ENCODE measurements at regions not wholly inside any gene's neighbourhood (a gene's known extent, or its start where the extent isn't known, plus 50 kb on each side); places are given as distances from the start of the nearest gene placed in this dataset.

GRCh38 chr6:163675611-163676010, 261.1 kb downstream of the QKI start:
- no peak overlapping the region for H3K4me3 ChIP-seq (ENCODE audit: low read length)
- H3K79me2 ChIP-seq (replicated peaks; ENCODE audit: insufficient read depth, low read length) = no peaks in the 10 kb centered on the region
- H3K4me2 ChIP-seq (ENCODE audit: low read length) = no peak overlapping the region
- H3K36me3 ChIP-seq (ENCODE audit: insufficient read depth, low read length) = no peaks in the 10 kb centered on the region
- H2AFZ ChIP-seq (ENCODE audit: low read depth, low read length) = no peak overlapping the region
- no peaks in the 10 kb centered on the region for H3K27me3 ChIP-seq (ENCODE audit: insufficient read depth, low read depth, low read length)
- no peaks in the 10 kb centered on the region for H3K9me2 ChIP-seq (ENCODE audit: insufficient read depth, low read length)
- TF ChIP-seq TAF1 (IDR thresholded peaks at IDR 0.05; ENCODE audit: low read depth) (no peak), MXI1 (conservative IDR thresholded peaks at IDR 0.05; ENCODE audit: poor library complexity, severe bottlenecking) (no peak), POLR2AphosphoS5 (IDR thresholded peaks at IDR 0.05) (no peak), EP300 (conservative IDR thresholded peaks at IDR 0.05; ENCODE audit: poor library complexity, severe bottlenecking) (no peak), SMC3 (conservative IDR thresholded peaks at IDR 0.05; ENCODE audit: poor library complexity) (no peak), REST (IDR thresholded peaks at IDR 0.05; ENCODE audit: borderline replicate concordance) (no peak), EZH2 (IDR thresholded peaks at IDR 0.05; ENCODE audit: borderline replicate concordance, insufficient read depth, low read length, poor library complexity, severe bottlenecking) (no peak), RAD21 (conservative IDR thresholded peaks at IDR 0.05) (no peak)
- TF ChIP-seq, protein P1, sequence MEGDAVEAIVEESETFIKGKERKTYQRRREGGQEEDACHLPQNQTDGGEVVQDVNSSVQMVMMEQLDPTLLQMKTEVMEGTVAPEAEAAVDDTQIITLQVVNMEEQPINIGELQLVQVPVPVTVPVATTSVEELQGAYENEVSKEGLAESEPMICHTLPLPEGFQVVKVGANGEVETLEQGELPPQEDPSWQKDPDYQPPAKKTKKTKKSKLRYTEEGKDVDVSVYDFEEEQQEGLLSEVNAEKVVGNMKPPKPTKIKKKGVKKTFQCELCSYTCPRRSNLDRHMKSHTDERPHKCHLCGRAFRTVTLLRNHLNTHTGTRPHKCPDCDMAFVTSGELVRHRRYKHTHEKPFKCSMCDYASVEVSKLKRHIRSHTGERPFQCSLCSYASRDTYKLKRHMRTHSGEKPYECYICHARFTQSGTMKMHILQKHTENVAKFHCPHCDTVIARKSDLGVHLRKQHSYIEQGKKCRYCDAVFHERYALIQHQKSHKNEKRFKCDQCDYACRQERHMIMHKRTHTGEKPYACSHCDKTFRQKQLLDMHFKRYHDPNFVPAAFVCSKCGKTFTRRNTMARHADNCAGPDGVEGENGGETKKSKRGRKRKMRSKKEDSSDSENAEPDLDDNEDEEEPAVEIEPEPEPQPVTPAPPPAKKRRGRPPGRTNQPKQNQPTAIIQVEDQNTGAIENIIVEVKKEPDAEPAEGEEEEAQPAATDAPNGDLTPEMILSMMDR (IDR thresholded peaks at IDR 0.05; ENCODE audit: poor library complexity, severe bottlenecking) = no peak
- H4K20me1 ChIP-seq (ENCODE audit: insufficient read depth) = no peaks in the 10 kb centered on the region
- H3K27ac ChIP-seq (ENCODE audit: low read length) = no peak overlapping the region
- no peak overlapping the region for H3K9ac ChIP-seq (ENCODE audit: low read length)
- H3K9me3 ChIP-seq (ENCODE audit: low read length) = no peaks in the 10 kb centered on the region
- no peaks in the 10 kb centered on the region for H3F3A ChIP-seq (ENCODE audit: insufficient read depth, low read length, poor library complexity, severe bottlenecking)

- no peak overlapping the region for H3K9ac ChIP-seq (ENCODE audit: low read length)
- no peaks in the 10 kb centered on the region for H3K9me3 ChIP-seq (ENCODE audit: low read length)
- H3F3A ChIP-seq (ENCODE audit: insufficient read depth, low read length, poor library complexity, severe bottlenecking) = no peaks in the 10 kb centered on the region
- H3K4me2 ChIP-seq (ENCODE audit: low read length) = no peak overlapping the region
- no peak overlapping the region for H3K4me3 ChIP-seq (ENCODE audit: low read length)
- no peaks in the 10 kb centered on the region for H3K9me2 ChIP-seq (ENCODE audit: insufficient read depth, low read length)
- H3K27ac ChIP-seq (ENCODE audit: low read length) = no peak overlapping the region
- no peak for TF ChIP-seq TAF1 (IDR thresholded peaks at IDR 0.05; ENCODE audit: low read depth)
- TF ChIP-seq SMC3 (conservative IDR thresholded peaks at IDR 0.05; ENCODE audit: poor library complexity) = no peak
- TF ChIP-seq EP300 (conservative IDR thresholded peaks at IDR 0.05; ENCODE audit: poor library complexity, severe bottlenecking) = no peak
- TF ChIP-seq REST (IDR thresholded peaks at IDR 0.05; ENCODE audit: borderline replicate concordance) = no peak
- no peak for TF ChIP-seq RAD21 (conservative IDR thresholded peaks at IDR 0.05)
- TF ChIP-seq POLR2AphosphoS5 (IDR thresholded peaks at IDR 0.05) = no peak
- TF ChIP-seq, protein P1 (IDR thresholded peaks at IDR 0.05; ENCODE audit: poor library complexity, severe bottlenecking) = no peak
- TF ChIP-seq MXI1 (conservative IDR thresholded peaks at IDR 0.05; ENCODE audit: poor library complexity, severe bottlenecking) = no peak
- no peak for TF ChIP-seq EZH2 (IDR thresholded peaks at IDR 0.05; ENCODE audit: borderline replicate concordance, insufficient read depth, low read length, poor library complexity, severe bottlenecking)
- H3K79me2 ChIP-seq (replicated peaks; ENCODE audit: insufficient read depth, low read length) = no peaks in the 10 kb centered on the region
- no peaks in the 10 kb centered on the region for H4K20me1 ChIP-seq (ENCODE audit: insufficient read depth)
- H2AFZ ChIP-seq (ENCODE audit: low read depth, low read length) = no peak overlapping the region
- H3K27me3 ChIP-seq (ENCODE audit: insufficient read depth, low read depth, low read length) = no peaks in the 10 kb centered on the region
- no peaks in the 10 kb centered on the region for H3K36me3 ChIP-seq (ENCODE audit: insufficient read depth, low read length)
Observed at GRCh38 chr6:163672710-163673109, 258.2 kb downstream of the QKI start.

Data from neural cell (in vitro differentiated cells).